GM21526 (cell line): ENCODE measurements at regions not wholly inside any gene's neighbourhood (a gene's known extent, or its start where the extent isn't known, plus 50 kb on each side); places are given as distances from the start of the nearest gene placed in this dataset.

Experiments
- ATAC-seq: cut with Tn5 transposase; IDR thresholded peaks from one replicate; pipeline ENCODE4 v1.9.1; 2021; ENCODE audit warnings: moderate library complexity; ENCODE audit not compliant: unreplicated experiment, low FRiP score

- no peak for ATAC-seq
Measured at GRCh38 chr14:98160901-98161300, 1111.1 kb downstream of the BCL11B start.

GRCh38 chr14:98161356-98161755 is 1110.6 kb downstream of the BCL11B start:
- ATAC-seq: no peak

- ATAC-seq: no peak
Measured at GRCh38 chr14:98162856-98163805, 1108.9 kb downstream of the BCL11B start.

- ATAC-seq: no peak
Measured at GRCh38 chr14:98163873-98164272, 1108.1 kb downstream of the BCL11B start.

GRCh38 chr14:98165976-98166375 is 1106.0 kb downstream of the BCL11B start:
- ATAC-seq: no peak

GRCh38 chr14:98167275-98167674 is 1104.7 kb downstream of the BCL11B start:
- no peak for ATAC-seq

- no peak for ATAC-seq
Measured at GRCh38 chr14:98167705-98168104, 1104.3 kb downstream of the BCL11B start.

GRCh38 chr14:98168211-98168985 is 1103.6 kb downstream of the BCL11B start:
- no peak for ATAC-seq

- ATAC-seq: no peak
Measured at GRCh38 chr14:98169170-98169587, 1102.8 kb downstream of the BCL11B start.

- no peak for ATAC-seq
Measured at GRCh38 chr14:98170575-98170974, 1101.4 kb downstream of the BCL11B start.

GRCh38 chr14:98171654-98172053 is 1100.3 kb downstream of the BCL11B start:
- no peak for ATAC-seq

GRCh38 chr14:98172243-98172778 is 1099.7 kb downstream of the BCL11B start:
- ATAC-seq: no peak

GRCh38 chr14:98173305-98173704 is 1098.7 kb downstream of the BCL11B start:
- no peak for ATAC-seq

GRCh38 chr14:98174041-98174440 is 1098.0 kb downstream of the BCL11B start:
- ATAC-seq: no peak

- no peak for ATAC-seq
Measured at GRCh38 chr14:98175436-98175835, 1096.6 kb downstream of the BCL11B start.

- ATAC-seq: no peak
Measured at GRCh38 chr14:98175881-98176280, 1096.1 kb downstream of the BCL11B start.

GRCh38 chr14:98176892-98177291 is 1095.1 kb downstream of the BCL11B start:
- ATAC-seq: no peak

- ATAC-seq: no peak
Measured at GRCh38 chr14:98177551-98177950, 1094.4 kb downstream of the BCL11B start.

GRCh38 chr14:98181241-98181640 is 1090.8 kb downstream of the BCL11B start:
- ATAC-seq: no peak

GRCh38 chr14:98181768-98182167 is 1090.2 kb downstream of the BCL11B start:
- no peak for ATAC-seq

GRCh38 chr14:98182393-98183055 is 1089.5 kb downstream of the BCL11B start:
- no peak for ATAC-seq
